ENCODE measurements at regions not wholly inside any gene's neighbourhood (a gene's known extent, or its start where the extent isn't known, plus 50 kb on each side); places are given as distances from the start of the nearest gene placed in this dataset.

DNA sequence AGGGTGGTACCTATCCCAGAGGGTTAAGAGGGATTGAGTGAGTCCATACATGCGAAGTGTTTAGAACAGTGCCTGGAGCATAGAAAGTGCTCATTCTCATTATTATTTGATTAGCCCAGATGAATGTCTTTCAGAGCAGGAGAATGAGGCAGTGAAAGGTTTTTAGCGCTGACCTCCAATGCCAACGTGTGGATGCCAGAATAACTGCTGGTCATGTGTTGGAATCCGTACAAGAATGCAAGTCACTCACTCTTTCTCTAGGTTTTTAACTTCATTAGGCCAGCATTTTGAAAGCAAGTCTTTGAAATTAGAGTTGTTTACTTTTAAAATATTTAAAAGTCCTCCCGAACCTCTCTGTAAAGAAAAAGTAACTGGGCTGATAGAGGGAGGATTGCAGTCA, 374.2 kb downstream of the EN1 start:
- no peak overlapping the region for H3K4me3 ChIP-seq (ENCODE audit: low read length)
- H3K4me1 ChIP-seq (ENCODE audit: insufficient read depth, low read length): no peaks in the 10 kb centered on the region
- H3K9me3 ChIP-seq (ENCODE audit: low read depth, low read length): no peaks in the 10 kb centered on the region
- H3K27me3 ChIP-seq (ENCODE audit: insufficient read depth, low read length): no peaks in the 10 kb centered on the region

DNA sequence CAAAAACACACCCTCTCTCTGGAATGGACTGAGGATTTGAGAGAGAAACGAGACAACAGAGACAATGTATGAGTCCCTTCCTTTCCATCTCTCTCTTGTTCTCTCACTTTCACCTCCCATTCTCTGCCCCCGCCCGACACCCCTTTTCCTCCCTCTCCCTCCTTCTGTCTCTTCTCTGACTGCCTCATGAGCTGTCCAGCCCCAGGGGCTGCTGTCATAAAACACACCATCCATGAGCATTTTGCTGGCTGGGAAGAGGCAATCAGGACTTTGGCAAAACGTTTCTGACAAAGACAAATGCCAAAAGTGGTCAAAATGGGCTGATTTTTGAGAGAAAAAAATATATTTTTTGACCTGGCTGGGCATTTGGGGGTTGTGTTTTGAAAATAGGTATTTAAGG, 377.2 kb downstream of the EN1 start:
- Histone ChIP-seq H3K4me3 (ENCODE audit: low read length) (no peak overlapping the region), H3K4me1 (ENCODE audit: insufficient read depth, low read length) (no peaks in the 10 kb centered on the region), H3K27me3 (ENCODE audit: insufficient read depth, low read length) (no peaks in the 10 kb centered on the region), H3K9me3 (ENCODE audit: low read depth, low read length) (no peaks in the 10 kb centered on the region)

DNA sequence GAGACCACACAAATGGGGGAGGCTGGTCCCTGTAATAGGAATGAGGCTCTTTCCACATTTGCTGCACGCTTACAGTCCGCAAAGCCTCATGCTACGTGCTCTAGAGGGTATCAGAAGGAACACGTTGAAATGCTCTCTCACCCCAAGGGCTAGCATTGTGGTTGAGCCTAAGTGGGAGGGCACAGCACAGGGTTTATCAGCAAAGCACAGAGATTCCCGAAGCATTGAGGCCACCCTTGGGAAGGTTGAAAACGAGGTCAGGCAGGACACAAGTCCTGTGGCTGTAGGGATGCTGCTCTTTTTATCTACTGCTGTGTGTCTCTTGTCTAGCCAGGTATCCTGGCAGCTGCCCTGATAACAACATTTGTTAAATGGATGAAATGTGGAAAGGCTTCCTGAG, 378.3 kb downstream of the EN1 start:
- no peaks in the 10 kb centered on the region for H3K9me3 ChIP-seq (ENCODE audit: low read depth, low read length)

DNA sequence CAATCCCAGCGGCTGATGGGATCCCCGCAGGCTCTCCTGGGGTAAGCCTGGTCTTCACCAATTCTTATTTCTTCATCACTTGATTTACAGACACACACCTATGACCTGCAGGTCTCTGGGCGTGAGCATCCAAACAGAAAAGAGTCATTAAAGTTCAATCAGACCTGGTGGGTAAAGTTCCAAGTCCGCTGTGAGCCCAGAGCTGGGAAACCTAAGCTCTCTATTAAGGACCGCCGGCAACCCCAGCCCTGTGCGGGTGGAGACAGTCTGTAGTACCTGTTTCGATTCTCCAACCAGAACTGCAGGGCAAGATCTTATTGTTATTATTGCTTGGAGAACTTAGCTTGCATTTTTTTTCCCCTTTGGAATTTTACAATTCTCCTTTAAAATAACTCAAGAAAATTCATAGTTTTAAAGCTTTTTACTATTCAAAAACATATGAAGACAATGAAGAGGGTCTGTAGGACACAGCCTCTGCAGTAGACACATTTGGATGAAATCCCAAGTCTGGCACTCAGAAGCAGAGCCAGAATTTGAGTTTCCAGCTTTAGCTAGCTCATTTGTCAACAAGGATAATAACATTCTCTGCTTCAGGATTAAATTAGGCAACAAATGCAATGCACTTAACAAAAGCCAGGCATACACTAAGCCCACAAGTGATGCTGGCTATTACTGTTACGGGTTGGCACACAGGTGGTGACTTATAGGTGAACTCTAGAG, 376.4 kb downstream of the INSIG2 start:
- H3K4me3 ChIP-seq (ENCODE audit: low read length): no peak overlapping the region
- no peaks in the 10 kb centered on the region for H3K9me3 ChIP-seq (ENCODE audit: low read depth, low read length)
- H3K27me3 ChIP-seq (ENCODE audit: insufficient read depth, low read length): peaks cover 3% of the 10 kb centered on the region
- no peaks in the 10 kb centered on the region for H3K4me1 ChIP-seq (ENCODE audit: insufficient read depth, low read length)

More for the DNA sequence above, 378.3 kb downstream of the EN1 start:
- Histone ChIP-seq H3K4me1 (ENCODE audit: insufficient read depth, low read length) (no peaks in the 10 kb centered on the region), H3K4me3 (ENCODE audit: low read length) (no peak overlapping the region), H3K27me3 (ENCODE audit: insufficient read depth, low read length) (no peaks in the 10 kb centered on the region)

DNA sequence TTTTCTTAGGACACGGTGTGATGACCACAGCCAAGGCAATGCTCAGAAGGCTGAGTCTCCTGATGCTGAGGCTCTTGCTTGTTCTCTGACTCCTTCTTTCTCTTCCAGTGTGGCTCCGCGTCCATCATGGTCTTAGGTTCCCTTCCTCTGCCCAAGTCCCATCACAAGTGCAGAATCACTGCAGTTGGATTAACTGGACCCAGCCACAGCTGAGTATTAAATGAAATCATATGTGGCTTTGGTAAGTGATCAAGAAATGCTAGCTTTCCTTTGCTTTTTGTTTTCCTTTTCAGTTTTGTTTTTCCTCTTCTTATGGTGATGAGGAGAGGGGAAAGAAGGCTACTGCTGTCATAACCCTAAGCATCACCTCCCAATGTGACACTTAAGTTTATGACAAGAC, 375.8 kb downstream of the INSIG2 start:
- H3K27me3 ChIP-seq (ENCODE audit: insufficient read depth, low read length): peaks cover 3% of the 10 kb centered on the region
- no peaks in the 10 kb centered on the region for H3K4me1 ChIP-seq (ENCODE audit: insufficient read depth, low read length)
- no peak overlapping the region for H3K4me3 ChIP-seq (ENCODE audit: low read length)
- H3K9me3 ChIP-seq (ENCODE audit: low read depth, low read length): no peaks in the 10 kb centered on the region

DNA sequence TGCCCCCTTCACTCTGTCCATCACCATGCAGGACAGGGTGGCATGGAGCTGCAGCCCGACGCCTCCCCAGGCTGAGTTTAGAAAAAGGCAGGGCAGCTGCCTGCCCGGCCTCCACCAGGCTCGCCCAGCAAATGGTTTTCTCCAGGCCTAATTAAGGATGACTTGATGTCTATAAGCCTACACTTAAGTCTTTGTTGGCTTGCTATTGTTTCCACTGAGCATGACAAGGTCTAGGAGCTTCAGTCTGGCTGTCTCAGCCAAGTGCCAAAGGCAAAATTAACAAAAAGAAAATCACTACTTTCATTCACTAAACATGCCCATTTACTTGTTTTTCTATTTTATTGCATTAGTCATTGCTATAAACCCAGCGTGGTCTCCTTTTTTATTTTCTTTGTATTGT, 372.2 kb downstream of the INSIG2 start:
- Histone ChIP-seq H3K27me3 (ENCODE audit: insufficient read depth, low read length) (peaks cover 5% of the 10 kb centered on the region), H3K4me1 (ENCODE audit: insufficient read depth, low read length) (no peaks in the 10 kb centered on the region), H3K9me3 (ENCODE audit: low read depth, low read length) (no peaks in the 10 kb centered on the region), H3K4me3 (ENCODE audit: low read length) (no peak overlapping the region)

DNA sequence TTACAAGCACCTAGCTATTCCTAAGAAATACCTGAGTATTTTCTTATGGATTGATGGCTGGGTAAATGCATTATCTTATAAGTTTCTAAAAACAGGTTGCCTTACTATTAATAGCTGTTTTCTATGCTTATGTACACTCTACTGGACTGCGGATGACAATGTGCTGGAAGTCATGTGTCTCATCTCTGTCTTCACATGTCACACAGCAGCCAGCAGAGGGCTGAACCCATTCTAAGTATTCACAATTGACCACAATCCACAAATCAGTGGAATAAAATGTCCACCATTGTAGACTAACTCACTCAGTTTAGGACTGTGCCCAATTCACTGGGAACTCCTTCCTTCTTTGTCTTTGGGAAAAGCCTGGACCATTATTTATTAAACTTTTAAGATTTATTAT, 371.2 kb downstream of the INSIG2 start:
- peaks cover 5% of the 10 kb centered on the region for H3K27me3 ChIP-seq (ENCODE audit: insufficient read depth, low read length)
- no peak overlapping the region for H3K4me3 ChIP-seq (ENCODE audit: low read length)
- H3K9me3 ChIP-seq (ENCODE audit: low read depth, low read length): no peaks in the 10 kb centered on the region
- no peaks in the 10 kb centered on the region for H3K4me1 ChIP-seq (ENCODE audit: insufficient read depth, low read length)

DNA sequence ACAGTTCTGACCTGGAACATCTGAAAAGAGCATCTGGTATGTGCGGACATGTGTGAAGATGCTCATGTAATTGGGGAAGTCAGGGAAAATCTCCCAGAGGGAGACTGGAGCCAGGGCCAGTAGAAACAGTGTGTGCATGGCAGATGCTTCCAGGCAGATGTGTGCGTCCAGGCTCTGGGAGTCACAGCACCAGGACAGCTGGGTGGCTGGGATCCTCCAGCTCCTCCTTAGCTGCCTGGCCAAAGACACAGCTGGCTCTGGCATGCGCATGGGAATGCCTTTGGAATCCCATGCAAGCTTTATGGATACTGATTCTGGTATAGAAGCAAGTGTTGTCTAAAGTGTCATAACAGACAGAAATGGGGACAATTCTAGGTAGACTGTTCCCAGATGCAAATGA, 369.7 kb downstream of the INSIG2 start:
- H3K4me1 ChIP-seq (ENCODE audit: insufficient read depth, low read length): no peaks in the 10 kb centered on the region
- no peaks in the 10 kb centered on the region for H3K9me3 ChIP-seq (ENCODE audit: low read depth, low read length)
- H3K4me3 ChIP-seq (ENCODE audit: low read length): no peak overlapping the region
- H3K27me3 ChIP-seq (ENCODE audit: insufficient read depth, low read length): peaks cover 5% of the 10 kb centered on the region

DNA sequence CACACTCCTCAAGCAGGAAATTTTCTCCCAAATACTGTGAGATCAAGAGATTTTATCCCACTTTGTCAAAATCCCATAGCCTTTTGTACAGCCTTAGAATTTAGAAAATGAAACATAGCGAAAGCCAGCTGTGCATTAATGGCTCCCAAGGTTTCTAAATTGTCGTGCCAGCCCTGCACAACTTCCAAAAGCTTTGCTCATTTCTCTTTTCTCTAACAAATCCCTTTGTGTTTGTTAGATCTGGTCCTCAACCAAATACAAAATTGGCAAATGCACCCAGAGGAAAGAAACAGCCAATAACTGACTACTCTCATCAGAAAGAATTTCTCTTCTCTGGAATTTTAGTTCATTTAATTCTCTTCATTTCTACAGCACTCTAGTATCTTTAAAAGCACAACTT, 361.1 kb downstream of the INSIG2 start:
- Histone ChIP-seq H3K4me3 (ENCODE audit: low read length) (no peak overlapping the region), H3K4me1 (ENCODE audit: insufficient read depth, low read length) (no peaks in the 10 kb centered on the region), H3K27me3 (ENCODE audit: insufficient read depth, low read length) (no peaks in the 10 kb centered on the region), H3K9me3 (ENCODE audit: low read depth, low read length) (no peaks in the 10 kb centered on the region)

DNA sequence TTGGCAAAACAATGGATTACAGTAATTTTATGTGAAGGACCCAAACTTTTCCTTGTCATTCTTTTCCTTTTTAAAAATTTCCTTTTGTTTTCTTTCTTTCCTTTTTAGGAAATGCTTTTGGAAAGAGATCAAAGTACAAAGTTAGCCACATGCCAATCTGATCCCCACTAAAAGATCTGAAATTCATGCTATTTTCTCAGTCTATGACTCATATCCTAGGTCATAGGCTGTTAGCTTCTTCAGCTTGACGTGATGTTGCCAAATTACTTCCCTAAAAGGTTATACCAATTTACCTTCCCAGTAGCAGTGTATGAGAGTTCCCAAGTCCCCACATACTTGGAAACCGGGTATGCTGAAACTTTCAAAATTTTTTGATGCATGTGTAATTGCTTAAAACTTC, 355.3 kb downstream of the INSIG2 start:
- Histone ChIP-seq H3K4me3 (ENCODE audit: low read length) (no peak overlapping the region), H3K9me3 (ENCODE audit: low read depth, low read length) (no peaks in the 10 kb centered on the region), H3K4me1 (ENCODE audit: insufficient read depth, low read length) (no peaks in the 10 kb centered on the region), H3K27me3 (ENCODE audit: insufficient read depth, low read length) (no peaks in the 10 kb centered on the region)

DNA sequence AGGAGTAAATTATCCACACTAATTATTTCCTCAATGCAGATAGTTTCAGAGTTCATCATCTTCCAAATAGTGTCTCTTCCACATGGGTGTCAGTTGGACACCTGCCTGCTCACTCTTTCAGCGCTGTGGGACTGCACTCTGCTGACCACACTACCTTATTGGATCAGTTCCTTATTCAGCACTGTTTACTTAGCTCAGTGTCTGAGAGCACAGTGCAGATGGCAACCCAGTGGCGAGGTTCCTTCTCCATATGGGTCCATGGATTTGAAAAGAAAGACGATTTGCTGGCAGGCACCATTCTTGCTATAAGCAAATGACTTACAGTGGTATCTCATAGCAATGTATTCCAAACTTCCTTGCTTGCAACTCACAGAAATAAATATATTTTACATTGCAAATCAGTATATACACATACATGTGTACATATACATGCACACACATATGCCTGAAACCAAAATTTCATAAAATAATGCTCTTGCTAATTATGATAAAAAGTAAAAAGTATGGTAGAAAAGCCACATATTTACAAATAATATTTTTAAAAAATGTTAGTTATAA, 354.8 kb downstream of the INSIG2 start:
- Histone ChIP-seq H3K9me3 (ENCODE audit: low read depth, low read length) (no peaks in the 10 kb centered on the region), H3K4me1 (ENCODE audit: insufficient read depth, low read length) (no peaks in the 10 kb centered on the region), H3K27me3 (ENCODE audit: insufficient read depth, low read length) (no peaks in the 10 kb centered on the region), H3K4me3 (ENCODE audit: low read length) (no peak overlapping the region)

DNA sequence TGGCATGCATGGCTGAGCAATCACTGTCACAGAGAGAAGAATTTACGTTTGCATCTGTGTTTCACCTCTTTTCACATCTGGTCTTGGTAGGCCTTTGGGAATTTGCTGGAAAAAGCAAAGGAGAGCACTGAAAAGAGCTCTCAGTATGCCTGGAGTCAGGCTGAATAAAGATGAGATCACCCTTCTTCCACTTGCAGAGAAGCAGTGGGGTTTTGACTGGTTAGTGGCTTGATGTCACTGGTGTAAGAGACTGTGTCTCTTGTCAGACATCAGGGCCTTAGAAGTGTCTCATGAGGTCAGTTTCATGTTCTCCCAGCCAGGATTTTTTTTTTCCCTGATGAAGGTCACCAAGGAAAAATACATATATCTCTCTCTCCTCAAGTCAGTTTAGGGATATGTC, 353.8 kb downstream of the INSIG2 start:
- Histone ChIP-seq H3K27me3 (ENCODE audit: insufficient read depth, low read length) (no peaks in the 10 kb centered on the region), H3K9me3 (ENCODE audit: low read depth, low read length) (no peaks in the 10 kb centered on the region), H3K4me3 (ENCODE audit: low read length) (no peak overlapping the region), H3K4me1 (ENCODE audit: insufficient read depth, low read length) (no peaks in the 10 kb centered on the region)

DNA sequence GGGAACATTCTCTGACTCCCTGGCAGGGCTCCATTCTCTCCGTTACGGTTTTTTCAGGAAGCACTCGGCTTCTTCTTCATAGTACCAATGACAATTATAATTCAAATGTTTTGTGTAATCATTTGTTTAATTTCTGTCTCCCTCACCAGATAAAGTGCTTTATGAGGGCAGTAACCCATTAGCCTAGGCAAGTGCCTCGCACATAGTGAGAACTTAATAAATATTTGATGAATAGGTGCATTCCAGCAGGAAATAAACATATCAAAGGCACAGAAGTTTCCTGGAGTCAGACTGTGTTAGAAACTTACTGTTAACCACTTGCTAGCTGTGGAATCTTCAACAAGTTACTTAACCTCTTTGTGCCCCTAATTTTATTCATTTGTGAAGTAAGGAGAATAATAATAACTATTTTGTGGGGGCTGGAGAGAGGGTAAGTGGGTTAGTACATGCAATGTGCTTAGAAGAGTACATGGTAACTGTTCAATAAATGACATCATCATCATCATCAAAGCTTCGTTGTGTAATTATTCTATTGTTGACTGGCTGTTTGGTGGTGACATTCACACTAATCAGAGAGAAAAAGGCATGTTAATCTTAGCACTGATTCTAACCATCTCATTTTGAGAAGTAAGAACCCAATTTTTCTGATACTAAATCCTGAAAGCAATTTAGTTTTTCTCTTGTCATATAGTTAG, 352.3 kb downstream of the INSIG2 start:
- Histone ChIP-seq H3K4me1 (ENCODE audit: insufficient read depth, low read length) (no peaks in the 10 kb centered on the region), H3K27me3 (ENCODE audit: insufficient read depth, low read length) (no peaks in the 10 kb centered on the region), H3K9me3 (ENCODE audit: low read depth, low read length) (no peaks in the 10 kb centered on the region), H3K4me3 (ENCODE audit: low read length) (no peak overlapping the region)

DNA sequence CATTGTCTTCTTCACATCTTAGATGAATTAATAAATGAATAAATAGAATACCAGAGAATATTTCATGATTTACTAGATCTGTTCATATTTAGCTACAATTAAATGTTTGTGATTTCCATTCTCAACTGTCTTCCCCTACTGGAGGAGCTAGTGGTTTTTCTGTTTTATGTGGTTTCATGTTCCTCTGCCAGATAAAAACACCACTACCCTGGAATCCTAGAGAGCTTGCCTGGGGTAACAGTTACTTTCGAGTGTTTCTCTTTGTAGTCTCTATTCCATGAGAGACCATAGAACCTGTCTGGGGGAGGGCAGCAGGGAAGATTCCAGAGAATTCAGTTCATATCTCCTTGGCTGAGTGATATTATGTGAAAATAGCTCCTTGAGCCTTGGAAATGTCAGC, 349.2 kb downstream of the INSIG2 start:
- Histone ChIP-seq H3K4me3 (ENCODE audit: low read length) (no peak overlapping the region), H3K9me3 (ENCODE audit: low read depth, low read length) (no peaks in the 10 kb centered on the region), H3K27me3 (ENCODE audit: insufficient read depth, low read length) (no peaks in the 10 kb centered on the region), H3K4me1 (ENCODE audit: insufficient read depth, low read length) (no peaks in the 10 kb centered on the region)

DNA sequence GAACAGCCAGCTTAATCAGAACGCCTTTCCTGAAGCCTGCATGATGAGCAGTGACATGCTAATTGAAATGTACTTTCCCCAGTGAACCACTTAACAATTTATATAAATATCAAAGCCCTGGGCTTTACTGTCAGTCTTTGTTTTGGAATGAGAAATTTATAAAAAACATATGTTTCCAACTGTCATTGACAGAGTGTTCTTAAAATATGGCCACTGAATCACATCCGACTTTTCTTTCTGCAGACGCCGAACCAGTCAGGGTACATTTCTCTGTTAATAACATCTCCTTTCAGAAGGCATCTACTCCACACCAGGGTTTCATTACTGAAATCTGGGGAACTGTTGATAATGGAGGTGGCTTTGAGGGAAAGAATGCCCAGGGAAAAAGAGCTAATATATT, 343.7 kb downstream of the INSIG2 start:
- Histone ChIP-seq H3K9me3 (ENCODE audit: low read depth, low read length) (no peaks in the 10 kb centered on the region), H3K27me3 (ENCODE audit: insufficient read depth, low read length) (no peaks in the 10 kb centered on the region), H3K4me3 (ENCODE audit: low read length) (no peak overlapping the region), H3K4me1 (ENCODE audit: insufficient read depth, low read length) (no peaks in the 10 kb centered on the region)

DNA sequence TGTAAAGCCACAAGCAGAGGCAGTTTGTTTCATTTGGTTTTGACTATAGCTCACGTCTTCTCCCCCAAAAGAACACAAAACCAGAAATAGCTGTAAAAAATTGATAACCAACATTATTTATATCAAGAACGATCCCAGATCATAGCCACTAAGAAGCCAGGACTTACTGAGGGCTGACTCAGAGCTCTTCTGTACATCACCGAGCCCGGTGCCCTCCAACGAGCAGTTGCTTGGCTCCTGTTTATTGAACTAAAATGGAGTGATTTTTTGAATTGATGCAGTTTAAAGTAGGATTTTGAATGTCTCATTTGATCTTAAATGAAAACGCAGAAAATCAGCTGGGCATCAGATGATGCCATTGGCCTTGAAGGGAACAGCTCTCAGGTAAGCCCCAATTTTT, 343.3 kb downstream of the INSIG2 start:
- Histone ChIP-seq H3K9me3 (ENCODE audit: low read depth, low read length) (no peaks in the 10 kb centered on the region), H3K4me1 (ENCODE audit: insufficient read depth, low read length) (no peaks in the 10 kb centered on the region), H3K27me3 (ENCODE audit: insufficient read depth, low read length) (no peaks in the 10 kb centered on the region), H3K4me3 (ENCODE audit: low read length) (no peak overlapping the region)

All from mononuclear cell (primary cell).